ENCODE measurements at regions not wholly inside any gene's neighbourhood (a gene's known extent, or its start where the extent isn't known, plus 50 kb on each side); places are given as distances from the start of the nearest gene placed in this dataset.

DNA sequence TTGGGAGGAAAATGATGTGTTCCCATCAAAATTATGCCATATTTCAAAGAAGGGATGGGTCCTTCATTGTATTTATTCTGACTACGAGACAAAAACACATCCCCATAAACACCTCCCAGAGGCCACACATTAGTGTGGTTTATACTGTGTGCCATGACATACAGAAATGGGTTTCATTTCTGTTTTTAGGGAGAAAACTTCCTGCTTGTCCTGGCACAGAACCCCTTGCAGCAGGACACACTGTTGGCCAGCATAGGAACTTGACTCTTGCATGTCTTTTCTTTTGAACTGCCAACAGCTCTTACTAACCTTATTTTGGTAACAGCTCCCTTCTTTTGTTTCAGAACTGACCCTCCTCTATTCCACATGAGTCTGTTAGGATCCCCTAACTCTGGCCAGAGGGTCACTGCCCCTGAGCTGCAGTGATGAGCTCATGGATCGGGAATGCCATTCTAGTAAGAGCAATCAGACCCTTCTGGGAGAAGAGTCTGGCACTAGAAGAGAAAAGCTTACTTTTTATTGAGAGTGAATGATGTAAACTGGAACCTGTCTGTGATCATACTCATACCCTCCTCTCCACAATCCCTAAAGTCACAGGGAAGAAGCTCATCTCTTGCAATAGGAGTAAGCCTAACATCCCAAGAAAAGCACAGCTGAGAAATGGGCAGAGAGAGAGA, 86.4 kb downstream of the SMIM20 start:
- Histone ChIP-seq H4K20me1 (ENCODE audit: insufficient read depth, low read length) (no peaks in the 10 kb centered on the region), H3K4me3 (ENCODE audit: insufficient read depth, low read length) (no peak overlapping the region), H3K27me3 (ENCODE audit: insufficient read depth, low read length) (no peaks in the 10 kb centered on the region), H3K4me2 (ENCODE audit: insufficient read depth, low read length) (peak overlapping the region; percentile 4), H3K79me2 (ENCODE audit: insufficient read depth, low read length) (no peaks in the 10 kb centered on the region), H3K36me3 (ENCODE audit: insufficient read depth, low read length) (no peaks in the 10 kb centered on the region), H2AFZ (ENCODE audit: low read length) (peak overlapping the region; percentile 23), H3K27ac (ENCODE audit: low read depth, low read length) (peak overlapping the region; percentile 34), H3K9me3 (ENCODE audit: low read depth, low read length) (no peaks in the 10 kb centered on the region), H3K4me1 (ENCODE audit: insufficient read depth, low read length) (peaks cover 10% of the 10 kb centered on the region)
- no peak for DNase-seq (ENCODE audit: insufficient read length, low spot score, missing footprints)
- TF ChIP-seq, protein P1, sequence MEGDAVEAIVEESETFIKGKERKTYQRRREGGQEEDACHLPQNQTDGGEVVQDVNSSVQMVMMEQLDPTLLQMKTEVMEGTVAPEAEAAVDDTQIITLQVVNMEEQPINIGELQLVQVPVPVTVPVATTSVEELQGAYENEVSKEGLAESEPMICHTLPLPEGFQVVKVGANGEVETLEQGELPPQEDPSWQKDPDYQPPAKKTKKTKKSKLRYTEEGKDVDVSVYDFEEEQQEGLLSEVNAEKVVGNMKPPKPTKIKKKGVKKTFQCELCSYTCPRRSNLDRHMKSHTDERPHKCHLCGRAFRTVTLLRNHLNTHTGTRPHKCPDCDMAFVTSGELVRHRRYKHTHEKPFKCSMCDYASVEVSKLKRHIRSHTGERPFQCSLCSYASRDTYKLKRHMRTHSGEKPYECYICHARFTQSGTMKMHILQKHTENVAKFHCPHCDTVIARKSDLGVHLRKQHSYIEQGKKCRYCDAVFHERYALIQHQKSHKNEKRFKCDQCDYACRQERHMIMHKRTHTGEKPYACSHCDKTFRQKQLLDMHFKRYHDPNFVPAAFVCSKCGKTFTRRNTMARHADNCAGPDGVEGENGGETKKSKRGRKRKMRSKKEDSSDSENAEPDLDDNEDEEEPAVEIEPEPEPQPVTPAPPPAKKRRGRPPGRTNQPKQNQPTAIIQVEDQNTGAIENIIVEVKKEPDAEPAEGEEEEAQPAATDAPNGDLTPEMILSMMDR (IDR thresholded peaks at IDR 0.05; ENCODE audit: extremely low read depth, low read depth, low read length) = no peak

DNA sequence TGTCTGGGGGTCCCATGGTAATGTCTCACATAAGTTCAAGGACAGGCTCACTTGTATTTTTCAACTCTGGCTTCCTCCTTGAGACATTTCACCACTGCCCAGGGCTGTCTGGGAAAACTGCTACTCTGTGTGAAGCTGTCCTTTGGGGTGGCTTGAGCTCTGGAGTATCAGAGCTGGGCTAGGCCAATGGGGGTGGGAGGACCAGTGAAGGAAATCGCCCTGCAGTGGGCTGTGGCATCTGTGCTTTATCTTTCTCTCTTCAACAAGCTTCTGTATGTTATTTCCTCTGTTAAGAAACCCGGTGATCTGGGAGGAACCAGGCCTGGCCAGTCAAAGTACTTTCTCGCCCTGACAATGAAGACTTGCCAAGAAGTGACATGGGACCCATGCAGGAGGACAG, 87.4 kb downstream of the SMIM20 start:
- no peak overlapping the region for H2AFZ ChIP-seq (ENCODE audit: low read length)
- peaks cover 10% of the 10 kb centered on the region for H3K4me1 ChIP-seq (ENCODE audit: insufficient read depth, low read length)
- TF ChIP-seq, protein P1 (IDR thresholded peaks at IDR 0.05; ENCODE audit: extremely low read depth, low read depth, low read length) = no peak
- no peaks in the 10 kb centered on the region for H3K36me3 ChIP-seq (ENCODE audit: insufficient read depth, low read length)
- H3K4me2 ChIP-seq (ENCODE audit: insufficient read depth, low read length) = no peak overlapping the region
- no peaks in the 10 kb centered on the region for H4K20me1 ChIP-seq (ENCODE audit: insufficient read depth, low read length)
- H3K4me3 ChIP-seq (ENCODE audit: insufficient read depth, low read length) = no peak overlapping the region
- H3K9me3 ChIP-seq (ENCODE audit: low read depth, low read length) = no peaks in the 10 kb centered on the region
- no peaks in the 10 kb centered on the region for H3K79me2 ChIP-seq (ENCODE audit: insufficient read depth, low read length)
- H3K27me3 ChIP-seq (ENCODE audit: insufficient read depth, low read length) = no peaks in the 10 kb centered on the region
- no peak for DNase-seq (ENCODE audit: insufficient read length, low spot score, missing footprints)
- no peak overlapping the region for H3K27ac ChIP-seq (ENCODE audit: low read depth, low read length)

- no peaks in the 10 kb centered on the region for H3K79me2 ChIP-seq (ENCODE audit: insufficient read depth, low read length)
- no peak overlapping the region for H3K4me2 ChIP-seq (ENCODE audit: insufficient read depth, low read length)
- H3K4me3 ChIP-seq (ENCODE audit: insufficient read depth, low read length) = no peak overlapping the region
- TF ChIP-seq, protein P1 (IDR thresholded peaks at IDR 0.05; ENCODE audit: extremely low read depth, low read depth, low read length) = no peak
- no peak for DNase-seq (ENCODE audit: insufficient read length, low spot score, missing footprints)
- no peak overlapping the region for H2AFZ ChIP-seq (ENCODE audit: low read length)
- no peaks in the 10 kb centered on the region for H4K20me1 ChIP-seq (ENCODE audit: insufficient read depth, low read length)
- no peaks in the 10 kb centered on the region for H3K36me3 ChIP-seq (ENCODE audit: insufficient read depth, low read length)
- H3K27ac ChIP-seq (ENCODE audit: low read depth, low read length) = no peak overlapping the region
- H3K27me3 ChIP-seq (ENCODE audit: insufficient read depth, low read length) = no peaks in the 10 kb centered on the region
- H3K4me1 ChIP-seq (ENCODE audit: insufficient read depth, low read length) = peaks cover 10% of the 10 kb centered on the region
- H3K9me3 ChIP-seq (ENCODE audit: low read depth, low read length) = no peaks in the 10 kb centered on the region
Measured at GRCh38 chr4:26001816-26002215, 87.8 kb downstream of the SMIM20 start.

DNA sequence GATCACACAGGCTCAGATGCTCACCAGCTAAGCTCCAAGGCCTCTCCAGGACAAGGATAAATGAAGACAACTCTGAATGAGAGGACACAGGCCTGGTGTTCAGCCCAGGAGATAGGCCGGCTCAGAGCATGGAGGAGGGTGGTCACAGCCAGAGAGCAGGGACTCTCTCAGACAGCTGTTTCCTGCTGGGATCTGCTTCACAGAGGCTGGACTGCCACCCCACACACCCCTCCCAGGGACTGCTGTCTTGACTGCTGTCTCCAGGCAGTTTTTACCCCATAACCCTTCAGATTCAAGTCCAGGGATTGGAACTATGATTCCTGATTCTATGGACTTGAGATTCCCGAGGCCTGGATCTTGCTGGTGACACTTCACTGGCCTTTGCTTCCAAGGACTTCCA, 89.0 kb downstream of the SMIM20 start:
- TF ChIP-seq, protein P1 (IDR thresholded peaks at IDR 0.05; ENCODE audit: extremely low read depth, low read depth, low read length) = no peak

More for the DNA sequence above, 89.0 kb downstream of the SMIM20 start:
- Histone ChIP-seq H2AFZ (ENCODE audit: low read length) (no peak overlapping the region), H3K27ac (ENCODE audit: low read depth, low read length) (no peak overlapping the region), H3K4me2 (ENCODE audit: insufficient read depth, low read length) (no peak overlapping the region), H3K27me3 (ENCODE audit: insufficient read depth, low read length) (no peaks in the 10 kb centered on the region), H3K36me3 (ENCODE audit: insufficient read depth, low read length) (no peaks in the 10 kb centered on the region), H4K20me1 (ENCODE audit: insufficient read depth, low read length) (no peaks in the 10 kb centered on the region), H3K4me3 (ENCODE audit: insufficient read depth, low read length) (no peak overlapping the region), H3K79me2 (ENCODE audit: insufficient read depth, low read length) (no peaks in the 10 kb centered on the region), H3K9me3 (ENCODE audit: low read depth, low read length) (no peaks in the 10 kb centered on the region), H3K4me1 (ENCODE audit: insufficient read depth, low read length) (peaks cover 10% of the 10 kb centered on the region)
- DNase-seq (ENCODE audit: insufficient read length, low spot score, missing footprints) = no peak
